ENCODE measurements at regions not wholly inside any gene's neighbourhood (a gene's known extent, or its start where the extent isn't known, plus 50 kb on each side); places are given as distances from the start of the nearest gene placed in this dataset.
A peak's percentile ranks its signal among the peaks of the same experiment; 100 is the strongest.
"Not testable (repeated sequence)": the region's sequence is repeated elsewhere in the genome, so short reads cannot be mapped to it uniquely, and the experiment has no call there.

GRCh38 chr7:69070476-69070875, 527.8 kb upstream of the AUTS2 start:
- no peak for DNase-seq (ENCODE audit: low spot score)

- no peak for DNase-seq (ENCODE audit: low spot score)
Observed at GRCh38 chr7:69076566-69076965, 521.7 kb upstream of the AUTS2 start.

- DNase-seq (ENCODE audit: low spot score): no peak
Observed at GRCh38 chr7:69078997-69079769, 519.1 kb upstream of the AUTS2 start.

- DNase-seq (ENCODE audit: low spot score): not testable (repeated sequence)
Observed at GRCh38 chr7:69087281-69087680, 511.0 kb upstream of the AUTS2 start.

- no peak for DNase-seq (ENCODE audit: low spot score)
Observed at GRCh38 chr7:69088185-69088584, 510.1 kb upstream of the AUTS2 start.

- no peak for DNase-seq (ENCODE audit: low spot score)
Observed at GRCh38 chr7:69090936-69091335, 507.3 kb upstream of the AUTS2 start.

- no peak for DNase-seq (ENCODE audit: low spot score)
Observed at GRCh38 chr7:69091521-69091920, 506.8 kb upstream of the AUTS2 start.

- no peak for DNase-seq (ENCODE audit: low spot score)
Observed at GRCh38 chr7:69095127-69095526, 503.1 kb upstream of the AUTS2 start.

- DNase-seq (ENCODE audit: low spot score): no peak
Observed at GRCh38 chr7:69095649-69096048, 502.6 kb upstream of the AUTS2 start.

- DNase-seq (ENCODE audit: low spot score): no peak
Observed at GRCh38 chr7:69104023-69104422, 494.3 kb upstream of the AUTS2 start.

GRCh38 chr7:69105092-69105491, 493.2 kb upstream of the AUTS2 start:
- peak; percentile 26 for DNase-seq (ENCODE audit: low spot score)

GRCh38 chr7:69105981-69106380, 492.3 kb upstream of the AUTS2 start:
- DNase-seq (ENCODE audit: low spot score): no peak

GRCh38 chr7:69106449-69106848, 491.8 kb upstream of the AUTS2 start:
- not testable (repeated sequence) for DNase-seq (ENCODE audit: low spot score)

- DNase-seq (ENCODE audit: low spot score): not testable (repeated sequence)
Observed at GRCh38 chr7:69106946-69107345, 491.3 kb upstream of the AUTS2 start.

GRCh38 chr7:69108097-69108496, 490.2 kb upstream of the AUTS2 start:
- DNase-seq (ENCODE audit: low spot score): no peak

GRCh38 chr7:69109246-69109645, 489.0 kb upstream of the AUTS2 start:
- no peak for DNase-seq (ENCODE audit: low spot score)

- no peak for DNase-seq (ENCODE audit: low spot score)
Observed at GRCh38 chr7:69109879-69110278, 488.4 kb upstream of the AUTS2 start.

GRCh38 chr7:69110450-69111050, 487.7 kb upstream of the AUTS2 start:
- no peak for DNase-seq (ENCODE audit: low spot score)

GRCh38 chr7:69114374-69114773, 483.9 kb upstream of the AUTS2 start:
- DNase-seq (ENCODE audit: low spot score): no peak

- DNase-seq (ENCODE audit: low spot score): no peak
Observed at GRCh38 chr7:69115788-69116187, 482.5 kb upstream of the AUTS2 start.

GRCh38 chr7:69116196-69116595, 482.1 kb upstream of the AUTS2 start:
- not testable (repeated sequence) for DNase-seq (ENCODE audit: low spot score)

- no peak for DNase-seq (ENCODE audit: low spot score)
Observed at GRCh38 chr7:69122953-69123352, 475.3 kb upstream of the AUTS2 start.

- DNase-seq (ENCODE audit: low spot score): no peak
Observed at GRCh38 chr7:69126896-69127479, 471.3 kb upstream of the AUTS2 start.

Data from umbilical cord (tissue), 1 donor.